ENCODE measurements at regions not wholly inside any gene's neighbourhood (a gene's known extent, or its start where the extent isn't known, plus 50 kb on each side); places are given as distances from the start of the nearest gene placed in this dataset.

- Histone ChIP-seq H3K27me3 (ENCODE audit: control insufficient read depth in 2 of 2, insufficient read depth in 2 of 2, low read length in 2 of 2) (no peaks in the 10 kb centered on the region), H3K27ac (ENCODE audit: low read depth in 2 of 2, low read length in 2 of 2) (no peak overlapping the region), H3K4me3 (ENCODE audit: low read length in 2 of 2) (no peak overlapping the region), H3K9ac (ENCODE audit: low read depth in 1 of 2, low read length in 2 of 2) (no peak overlapping the region), H3K9me3 (ENCODE audit: control insufficient read depth in 2 of 2, low read length in 2 of 2) (no peaks in the 10 kb centered on the region), H3K4me1 (ENCODE audit: control insufficient read depth in 2 of 2, insufficient read depth in 2 of 2, low read length in 2 of 2) (no peaks in the 10 kb centered on the region), H3K36me3 (ENCODE audit: control insufficient read depth in 2 of 2, insufficient read depth in 2 of 2, low read length in 2 of 2) (no peaks in the 10 kb centered on the region)
Measured at GRCh38 chr4:36737691-36738090, 456.3 kb downstream of the DTHD1 start.

- Histone ChIP-seq H3K9me3 (ENCODE audit: control insufficient read depth in 2 of 2, low read length in 2 of 2) (no peaks in the 10 kb centered on the region), H3K4me3 (ENCODE audit: low read length in 2 of 2) (no peak overlapping the region), H3K27me3 (ENCODE audit: control insufficient read depth in 2 of 2, insufficient read depth in 2 of 2, low read length in 2 of 2) (no peaks in the 10 kb centered on the region), H3K27ac (ENCODE audit: low read depth in 2 of 2, low read length in 2 of 2) (no peak overlapping the region), H3K4me1 (ENCODE audit: control insufficient read depth in 2 of 2, insufficient read depth in 2 of 2, low read length in 2 of 2) (no peaks in the 10 kb centered on the region), H3K9ac (ENCODE audit: low read depth in 1 of 2, low read length in 2 of 2) (no peak overlapping the region), H3K36me3 (ENCODE audit: control insufficient read depth in 2 of 2, insufficient read depth in 2 of 2, low read length in 2 of 2) (no peaks in the 10 kb centered on the region)
Measured at GRCh38 chr4:36740796-36741310, 459.4 kb downstream of the DTHD1 start.

- H3K9me3 ChIP-seq (ENCODE audit: control insufficient read depth in 2 of 2, low read length in 2 of 2), result no peaks in the 10 kb centered on the region
- H3K4me1 ChIP-seq (ENCODE audit: control insufficient read depth in 2 of 2, insufficient read depth in 2 of 2, low read length in 2 of 2), result no peaks in the 10 kb centered on the region
- no peaks in the 10 kb centered on the region for H3K27me3 ChIP-seq (ENCODE audit: control insufficient read depth in 2 of 2, insufficient read depth in 2 of 2, low read length in 2 of 2)
- no peak overlapping the region for H3K4me3 ChIP-seq (ENCODE audit: low read length in 2 of 2)
- H3K9ac ChIP-seq (ENCODE audit: low read depth in 1 of 2, low read length in 2 of 2), result no peak overlapping the region
- H3K36me3 ChIP-seq (ENCODE audit: control insufficient read depth in 2 of 2, insufficient read depth in 2 of 2, low read length in 2 of 2), result no peaks in the 10 kb centered on the region
- H3K27ac ChIP-seq (ENCODE audit: low read depth in 2 of 2, low read length in 2 of 2), result no peak overlapping the region
Measured at GRCh38 chr4:36747277-36748129, 466.1 kb downstream of the DTHD1 start.

GRCh38 chr4:36753048-36753447 is 471.6 kb downstream of the DTHD1 start:
- no peak overlapping the region for H3K27ac ChIP-seq (ENCODE audit: low read depth in 2 of 2, low read length in 2 of 2)
- H3K27me3 ChIP-seq (ENCODE audit: control insufficient read depth in 2 of 2, insufficient read depth in 2 of 2, low read length in 2 of 2), result no peaks in the 10 kb centered on the region
- no peak overlapping the region for H3K9ac ChIP-seq (ENCODE audit: low read depth in 1 of 2, low read length in 2 of 2)
- no peaks in the 10 kb centered on the region for H3K36me3 ChIP-seq (ENCODE audit: control insufficient read depth in 2 of 2, insufficient read depth in 2 of 2, low read length in 2 of 2)
- H3K4me3 ChIP-seq (ENCODE audit: low read length in 2 of 2), result no peak overlapping the region
- H3K9me3 ChIP-seq (ENCODE audit: control insufficient read depth in 2 of 2, low read length in 2 of 2), result no peaks in the 10 kb centered on the region
- no peaks in the 10 kb centered on the region for H3K4me1 ChIP-seq (ENCODE audit: control insufficient read depth in 2 of 2, insufficient read depth in 2 of 2, low read length in 2 of 2)

- Histone ChIP-seq H3K4me3 (ENCODE audit: low read length in 2 of 2) (no peak overlapping the region), H3K27me3 (ENCODE audit: control insufficient read depth in 2 of 2, insufficient read depth in 2 of 2, low read length in 2 of 2) (no peaks in the 10 kb centered on the region), H3K9me3 (ENCODE audit: control insufficient read depth in 2 of 2, low read length in 2 of 2) (no peaks in the 10 kb centered on the region), H3K9ac (ENCODE audit: low read depth in 1 of 2, low read length in 2 of 2) (no peak overlapping the region), H3K27ac (ENCODE audit: low read depth in 2 of 2, low read length in 2 of 2) (no peak overlapping the region), H3K36me3 (ENCODE audit: control insufficient read depth in 2 of 2, insufficient read depth in 2 of 2, low read length in 2 of 2) (no peaks in the 10 kb centered on the region), H3K4me1 (ENCODE audit: control insufficient read depth in 2 of 2, insufficient read depth in 2 of 2, low read length in 2 of 2) (no peaks in the 10 kb centered on the region)
Measured at GRCh38 chr4:36757580-36758311, 476.3 kb downstream of the DTHD1 start.

- Histone ChIP-seq H3K36me3 (ENCODE audit: control insufficient read depth in 2 of 2, insufficient read depth in 2 of 2, low read length in 2 of 2) (no peaks in the 10 kb centered on the region), H3K4me1 (ENCODE audit: control insufficient read depth in 2 of 2, insufficient read depth in 2 of 2, low read length in 2 of 2) (no peaks in the 10 kb centered on the region), H3K4me3 (ENCODE audit: low read length in 2 of 2) (no peak overlapping the region), H3K9ac (ENCODE audit: low read depth in 1 of 2, low read length in 2 of 2) (no peak overlapping the region), H3K9me3 (ENCODE audit: control insufficient read depth in 2 of 2, low read length in 2 of 2) (no peaks in the 10 kb centered on the region), H3K27ac (ENCODE audit: low read depth in 2 of 2, low read length in 2 of 2) (no peak overlapping the region), H3K27me3 (ENCODE audit: control insufficient read depth in 2 of 2, insufficient read depth in 2 of 2, low read length in 2 of 2) (no peaks in the 10 kb centered on the region)
Measured at GRCh38 chr4:36758312-36759178, 477.1 kb downstream of the DTHD1 start.

- Histone ChIP-seq H3K9ac (ENCODE audit: low read depth in 1 of 2, low read length in 2 of 2) (no peak overlapping the region), H3K4me3 (ENCODE audit: low read length in 2 of 2) (no peak overlapping the region), H3K36me3 (ENCODE audit: control insufficient read depth in 2 of 2, insufficient read depth in 2 of 2, low read length in 2 of 2) (no peaks in the 10 kb centered on the region), H3K27me3 (ENCODE audit: control insufficient read depth in 2 of 2, insufficient read depth in 2 of 2, low read length in 2 of 2) (no peaks in the 10 kb centered on the region), H3K27ac (ENCODE audit: low read depth in 2 of 2, low read length in 2 of 2) (no peak overlapping the region), H3K4me1 (ENCODE audit: control insufficient read depth in 2 of 2, insufficient read depth in 2 of 2, low read length in 2 of 2) (no peaks in the 10 kb centered on the region), H3K9me3 (ENCODE audit: control insufficient read depth in 2 of 2, low read length in 2 of 2) (no peaks in the 10 kb centered on the region)
Measured at GRCh38 chr4:36761607-36762006, 480.2 kb downstream of the DTHD1 start.

- no peaks in the 10 kb centered on the region for H3K36me3 ChIP-seq (ENCODE audit: control insufficient read depth in 2 of 2, insufficient read depth in 2 of 2, low read length in 2 of 2)
- no peak overlapping the region for H3K4me3 ChIP-seq (ENCODE audit: low read length in 2 of 2)
- H3K9ac ChIP-seq (ENCODE audit: low read depth in 1 of 2, low read length in 2 of 2), result no peak overlapping the region
- no peaks in the 10 kb centered on the region for H3K9me3 ChIP-seq (ENCODE audit: control insufficient read depth in 2 of 2, low read length in 2 of 2)
- no peaks in the 10 kb centered on the region for H3K4me1 ChIP-seq (ENCODE audit: control insufficient read depth in 2 of 2, insufficient read depth in 2 of 2, low read length in 2 of 2)
- H3K27ac ChIP-seq (ENCODE audit: low read depth in 2 of 2, low read length in 2 of 2), result no peak overlapping the region
- no peaks in the 10 kb centered on the region for H3K27me3 ChIP-seq (ENCODE audit: control insufficient read depth in 2 of 2, insufficient read depth in 2 of 2, low read length in 2 of 2)
Measured at GRCh38 chr4:36763814-36764213, 480.7 kb upstream of the NWD2 start.

- no peaks in the 10 kb centered on the region for H3K27me3 ChIP-seq (ENCODE audit: control insufficient read depth in 2 of 2, insufficient read depth in 2 of 2, low read length in 2 of 2)
- no peaks in the 10 kb centered on the region for H3K4me1 ChIP-seq (ENCODE audit: control insufficient read depth in 2 of 2, insufficient read depth in 2 of 2, low read length in 2 of 2)
- H3K27ac ChIP-seq (ENCODE audit: low read depth in 2 of 2, low read length in 2 of 2), result no peak overlapping the region
- no peaks in the 10 kb centered on the region for H3K36me3 ChIP-seq (ENCODE audit: control insufficient read depth in 2 of 2, insufficient read depth in 2 of 2, low read length in 2 of 2)
- no peak overlapping the region for H3K9ac ChIP-seq (ENCODE audit: low read depth in 1 of 2, low read length in 2 of 2)
- H3K4me3 ChIP-seq (ENCODE audit: low read length in 2 of 2), result no peak overlapping the region
- no peaks in the 10 kb centered on the region for H3K9me3 ChIP-seq (ENCODE audit: control insufficient read depth in 2 of 2, low read length in 2 of 2)
Measured at GRCh38 chr4:36767596-36767995, 476.9 kb upstream of the NWD2 start.

Measured in mucosa of rectum (tissue), 2 donors.